ENCODE measurements at regions not wholly inside any gene's neighbourhood (a gene's known extent, or its start where the extent isn't known, plus 50 kb on each side); places are given as distances from the start of the nearest gene placed in this dataset.

DNA sequence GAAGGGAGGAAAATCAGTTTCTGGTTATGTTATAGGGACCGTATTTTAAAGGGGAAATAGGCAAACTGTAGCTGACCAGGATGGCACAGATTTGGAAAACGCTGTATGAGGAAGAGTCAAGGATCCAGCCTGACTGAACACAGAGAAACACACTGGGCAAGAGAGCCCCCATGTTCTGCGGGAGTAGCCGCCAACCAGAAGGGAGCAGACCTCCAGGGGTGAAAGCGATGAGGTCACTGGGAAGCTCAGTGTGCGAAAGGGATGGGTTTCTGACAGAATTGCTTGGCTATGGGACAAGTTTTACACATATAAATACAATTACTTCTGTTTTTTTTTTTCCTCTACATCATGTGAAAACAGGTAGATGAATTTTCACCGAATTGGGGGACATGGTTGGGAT, 291.6 kb upstream of the PODXL start:
- TF ChIP-seq, protein P1, sequence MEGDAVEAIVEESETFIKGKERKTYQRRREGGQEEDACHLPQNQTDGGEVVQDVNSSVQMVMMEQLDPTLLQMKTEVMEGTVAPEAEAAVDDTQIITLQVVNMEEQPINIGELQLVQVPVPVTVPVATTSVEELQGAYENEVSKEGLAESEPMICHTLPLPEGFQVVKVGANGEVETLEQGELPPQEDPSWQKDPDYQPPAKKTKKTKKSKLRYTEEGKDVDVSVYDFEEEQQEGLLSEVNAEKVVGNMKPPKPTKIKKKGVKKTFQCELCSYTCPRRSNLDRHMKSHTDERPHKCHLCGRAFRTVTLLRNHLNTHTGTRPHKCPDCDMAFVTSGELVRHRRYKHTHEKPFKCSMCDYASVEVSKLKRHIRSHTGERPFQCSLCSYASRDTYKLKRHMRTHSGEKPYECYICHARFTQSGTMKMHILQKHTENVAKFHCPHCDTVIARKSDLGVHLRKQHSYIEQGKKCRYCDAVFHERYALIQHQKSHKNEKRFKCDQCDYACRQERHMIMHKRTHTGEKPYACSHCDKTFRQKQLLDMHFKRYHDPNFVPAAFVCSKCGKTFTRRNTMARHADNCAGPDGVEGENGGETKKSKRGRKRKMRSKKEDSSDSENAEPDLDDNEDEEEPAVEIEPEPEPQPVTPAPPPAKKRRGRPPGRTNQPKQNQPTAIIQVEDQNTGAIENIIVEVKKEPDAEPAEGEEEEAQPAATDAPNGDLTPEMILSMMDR (IDR thresholded peaks at IDR 0.05), result no peak

- TF ChIP-seq, protein P1 (IDR thresholded peaks at IDR 0.05), result no peak
These were observed 289.3 kb upstream of the PODXL start for GRCh38 chr7:131845573-131846314.

DNA sequence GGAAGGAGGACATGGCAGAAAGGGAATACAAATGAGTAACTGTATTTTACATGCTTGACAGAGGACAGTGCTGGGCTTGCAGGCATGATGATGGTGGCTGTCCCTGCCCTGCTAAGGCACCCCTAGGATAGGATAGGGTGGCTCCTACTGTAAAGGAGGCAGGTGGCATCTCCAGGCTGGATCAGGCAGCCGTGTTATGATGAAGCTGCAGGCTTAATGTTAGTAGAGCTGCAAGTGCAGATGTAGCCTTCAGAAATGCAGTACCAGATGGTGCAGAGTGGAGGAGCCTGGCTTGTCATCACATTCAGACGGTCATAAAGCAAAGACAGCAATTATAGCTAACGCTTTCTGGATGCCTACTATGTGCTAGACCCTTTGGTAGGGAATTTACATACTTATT, 287.9 kb upstream of the PODXL start:
- TF ChIP-seq, protein P1 (IDR thresholded peaks at IDR 0.05), result no peak

- TF ChIP-seq, protein P1 (IDR thresholded peaks at IDR 0.05), result no peak
These were observed 287.5 kb upstream of the PODXL start for GRCh38 chr7:131843898-131844331.

DNA sequence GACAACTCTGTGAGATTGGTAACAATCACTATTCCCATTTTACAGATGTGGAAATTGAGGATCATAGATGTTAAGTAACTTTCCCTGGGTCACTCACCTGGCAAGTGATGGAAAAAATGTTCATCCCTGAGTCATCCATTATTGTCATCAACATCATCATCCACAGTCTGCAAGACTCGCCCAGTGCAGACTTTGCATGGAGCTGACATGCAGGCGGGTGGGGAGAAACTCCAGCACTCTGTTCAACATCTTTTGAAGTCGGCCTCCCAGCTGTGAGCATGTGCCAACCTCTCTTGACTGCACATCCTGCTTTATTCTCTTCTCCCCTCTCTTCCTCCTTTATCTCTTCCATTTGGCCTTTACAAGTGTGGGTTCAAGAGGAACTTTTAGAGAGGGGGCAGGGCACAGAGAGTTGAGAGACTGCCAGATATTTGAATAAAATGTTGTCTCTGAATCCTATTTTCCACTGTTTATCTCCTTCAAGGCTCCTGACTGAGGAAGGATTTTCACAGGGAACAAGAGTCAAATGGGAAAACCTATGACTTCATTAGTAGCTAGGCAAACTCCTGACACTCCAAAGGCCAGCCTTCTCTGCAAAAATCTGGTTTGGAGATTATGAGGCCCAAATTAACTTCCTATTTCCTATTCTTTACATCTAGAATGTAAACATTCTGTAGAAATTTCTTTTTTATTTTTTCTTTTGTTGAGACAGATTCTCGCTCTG, 283.7 kb upstream of the PODXL start:
- TF ChIP-seq, protein P1 (IDR thresholded peaks at IDR 0.05), result no peak

DNA sequence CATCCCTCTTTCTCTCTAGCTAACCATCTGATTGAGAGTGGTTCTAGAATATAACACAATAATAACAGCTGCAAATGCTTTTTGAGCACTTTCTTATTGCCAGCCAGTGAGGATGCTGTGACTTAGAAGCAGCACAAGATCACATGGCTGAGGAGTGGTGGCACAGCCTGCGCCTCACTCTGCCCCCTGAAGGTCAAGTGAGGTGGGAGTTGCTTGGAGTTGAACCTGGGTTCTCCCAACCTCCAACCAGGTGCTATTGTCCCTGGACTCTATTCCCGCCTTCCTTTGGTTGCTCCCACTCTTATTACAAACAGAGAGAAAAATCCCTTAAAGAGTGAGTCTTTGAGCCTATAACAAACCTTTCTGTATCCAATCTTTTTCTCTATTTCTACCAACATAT, 280.3 kb upstream of the PODXL start:
- TF ChIP-seq, protein P1 (IDR thresholded peaks at IDR 0.05), result no peak

DNA sequence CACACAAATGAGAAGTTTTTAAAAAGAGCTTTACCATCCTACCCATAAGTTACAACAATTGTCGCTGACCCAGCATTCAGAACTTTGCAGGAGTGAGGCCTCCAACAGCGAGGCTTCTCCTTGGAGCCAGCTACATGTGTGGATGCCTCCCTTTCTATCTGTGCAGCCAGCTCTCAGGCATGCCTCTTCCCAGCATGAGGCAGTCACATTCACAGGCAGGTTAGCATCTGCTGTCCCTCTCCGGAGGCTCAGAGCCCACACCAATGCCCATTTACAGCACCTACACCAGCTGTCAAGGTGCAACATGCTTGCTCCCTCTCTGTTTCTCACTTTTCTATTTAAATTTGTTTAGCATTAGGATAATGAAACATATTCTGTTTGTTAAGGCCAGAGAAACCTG, 278.7 kb upstream of the PODXL start:
- TF ChIP-seq, protein P1 (IDR thresholded peaks at IDR 0.05), result no peak
